NCI-H1105 treated with DMSO at 0.1 percent for 48 hours (cell line): ENCODE measurements at regions not wholly inside any gene's neighbourhood (a gene's known extent, or its start where the extent isn't known, plus 50 kb on each side); places are given as distances from the start of the nearest gene placed in this dataset.

Source experiments
- DNase-seq: peaks from one replicate; lab custom pipeline; 2025; lab: John Stamatoyannopoulos, UW

DNA sequence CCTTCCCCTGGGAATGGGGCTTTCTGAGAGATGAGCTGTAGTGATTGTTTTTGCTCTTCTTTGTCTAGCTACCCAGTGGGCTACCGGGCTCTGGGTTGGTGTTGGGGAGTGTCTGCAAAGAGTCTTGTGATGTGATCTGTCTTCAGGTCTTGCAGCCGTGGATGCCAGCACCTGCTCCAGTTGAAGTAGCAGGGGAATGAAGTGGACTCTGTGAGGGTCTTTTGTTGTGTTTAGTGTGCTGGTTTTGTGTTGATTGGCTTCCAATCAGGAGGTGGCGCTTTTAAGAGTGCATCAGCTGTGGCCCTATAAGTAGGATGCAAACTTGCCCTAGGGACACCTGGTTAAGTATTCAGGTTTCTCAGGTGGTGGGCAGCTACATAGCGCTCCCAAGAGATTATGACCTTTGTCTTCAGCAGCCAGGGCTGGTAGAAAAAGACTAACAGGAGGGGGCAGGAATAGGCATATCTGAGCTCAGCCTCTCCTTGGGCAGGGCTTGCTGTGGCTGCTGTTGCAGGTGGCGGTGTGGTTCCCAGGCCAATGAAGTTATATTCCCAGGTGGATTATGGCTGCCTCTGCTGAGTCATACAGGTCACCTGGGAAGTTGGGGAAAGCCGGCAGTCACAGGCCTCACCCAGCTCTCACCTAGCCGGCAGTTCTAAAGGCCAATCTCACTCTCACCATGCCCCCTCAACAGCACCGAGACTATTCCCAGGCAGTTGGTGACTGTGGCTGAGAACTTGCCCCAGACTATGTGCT is 315.7 kb upstream of the C11orf87 start:
- no peak for DNase-seq

DNA sequence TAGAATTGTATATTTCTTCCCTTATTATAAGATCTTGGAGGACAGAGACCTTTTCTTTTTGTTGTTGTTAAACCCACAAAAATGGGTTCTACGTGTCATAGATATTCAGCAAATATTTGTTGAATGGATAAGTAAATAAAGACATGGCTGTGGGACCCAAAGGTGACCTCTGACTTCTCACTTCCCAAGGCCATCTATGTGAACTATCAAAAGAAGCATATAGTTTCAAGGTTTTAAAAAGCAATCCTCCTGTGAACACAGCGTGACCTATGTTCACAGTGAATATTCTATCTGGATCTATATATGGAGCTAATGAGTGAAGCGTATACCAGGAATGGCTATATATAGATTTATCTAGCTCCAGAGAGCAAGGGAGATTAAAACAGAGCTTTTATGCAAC is 312.8 kb upstream of the C11orf87 start:
- no peak for DNase-seq

DNA sequence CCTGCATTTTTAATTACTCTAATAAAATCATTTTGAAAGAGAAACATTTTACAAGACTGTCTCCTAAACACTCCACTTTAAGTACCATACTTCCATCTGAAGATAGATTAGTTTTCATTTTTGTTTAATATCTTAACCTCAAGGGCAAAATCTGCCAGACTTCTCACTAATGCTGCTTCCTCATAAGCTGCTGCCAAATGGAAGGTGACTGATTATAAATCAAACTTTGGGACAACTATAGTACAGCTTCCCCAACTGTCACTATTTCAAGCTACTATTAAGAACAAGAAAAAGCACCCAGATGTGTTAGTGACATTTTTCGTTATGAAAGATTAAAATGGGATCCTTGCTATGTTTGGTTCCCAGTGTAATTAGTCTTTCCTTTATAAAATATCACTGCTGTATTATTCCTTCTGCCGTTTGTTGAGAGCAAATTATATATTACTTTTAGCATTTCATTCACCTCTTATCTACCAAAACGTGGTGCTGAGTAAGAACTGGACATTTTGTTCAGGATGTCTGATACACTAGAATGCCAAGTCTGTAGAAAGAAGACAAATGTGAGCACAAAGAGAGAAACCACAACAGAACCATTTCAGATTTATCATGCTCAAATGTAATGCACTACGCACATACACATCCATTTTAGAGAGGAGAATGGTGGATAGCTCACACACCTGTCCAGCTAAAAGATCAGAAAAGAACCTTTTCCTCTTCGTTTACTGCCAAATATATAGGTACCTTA is 312.2 kb upstream of the C11orf87 start:
- DNase-seq: no peak

DNA sequence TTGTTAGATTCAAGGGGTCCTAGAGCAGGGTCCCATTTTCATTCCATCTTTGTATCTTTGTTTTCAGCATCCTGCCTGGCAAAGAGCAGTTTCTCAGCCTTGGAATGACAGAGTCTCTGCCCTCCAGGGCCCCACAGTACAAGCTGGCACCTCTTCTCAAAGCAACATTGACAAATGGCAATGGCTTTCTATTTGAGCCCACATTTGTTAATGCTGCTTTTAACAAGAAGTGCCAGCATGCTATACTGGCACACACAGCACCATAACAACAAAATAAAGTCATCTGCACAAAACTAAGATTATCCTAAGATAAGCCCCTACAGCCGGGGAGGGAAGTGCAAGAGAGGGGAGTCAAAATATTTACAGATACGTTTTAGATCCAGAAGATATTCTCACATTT is 309.7 kb upstream of the C11orf87 start:
- DNase-seq: no peak

DNA sequence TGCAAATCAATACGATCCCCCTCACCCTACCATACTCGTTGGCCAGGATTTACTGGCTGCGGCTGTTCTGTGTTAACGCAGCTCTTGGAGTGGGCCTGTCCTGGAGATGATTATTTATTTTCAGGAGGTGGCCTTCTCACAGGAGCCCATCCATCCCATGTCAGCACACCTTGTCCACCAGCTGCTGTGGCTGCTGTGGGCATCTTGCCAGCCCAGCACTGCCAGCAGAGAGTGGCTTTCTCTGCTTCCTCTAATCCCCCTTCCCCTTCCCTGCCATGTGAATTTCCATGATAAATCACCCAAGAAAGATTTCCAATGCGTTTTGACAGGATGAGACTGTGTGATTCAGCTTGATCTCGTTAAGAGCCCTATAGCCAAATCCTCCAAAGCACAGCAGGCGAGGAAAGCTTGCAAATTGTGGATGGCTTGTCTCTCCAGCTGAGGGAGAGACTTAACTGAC is 309.1 kb upstream of the C11orf87 start:
- peak; percentile 78 for DNase-seq

DNA sequence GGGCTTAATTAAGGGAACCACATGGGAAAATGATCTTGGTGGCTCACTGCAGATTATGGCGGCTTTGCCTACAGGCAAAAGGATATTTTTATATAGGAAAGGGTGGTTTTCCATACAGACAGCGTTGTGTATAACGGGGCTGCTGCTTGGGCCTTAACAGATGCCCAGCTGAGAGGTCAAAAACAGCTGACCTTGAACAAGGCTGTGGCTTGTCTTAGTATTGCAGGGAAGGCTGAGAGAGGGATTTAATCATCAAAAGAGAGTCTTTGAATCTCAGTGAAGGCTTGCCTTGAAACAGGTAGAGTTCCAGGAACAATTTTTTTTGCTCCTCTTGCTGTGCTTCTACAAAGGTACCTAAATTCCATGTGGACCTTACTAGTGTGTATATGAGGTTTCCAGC is 301.6 kb upstream of the C11orf87 start:
- DNase-seq: no peak

DNA sequence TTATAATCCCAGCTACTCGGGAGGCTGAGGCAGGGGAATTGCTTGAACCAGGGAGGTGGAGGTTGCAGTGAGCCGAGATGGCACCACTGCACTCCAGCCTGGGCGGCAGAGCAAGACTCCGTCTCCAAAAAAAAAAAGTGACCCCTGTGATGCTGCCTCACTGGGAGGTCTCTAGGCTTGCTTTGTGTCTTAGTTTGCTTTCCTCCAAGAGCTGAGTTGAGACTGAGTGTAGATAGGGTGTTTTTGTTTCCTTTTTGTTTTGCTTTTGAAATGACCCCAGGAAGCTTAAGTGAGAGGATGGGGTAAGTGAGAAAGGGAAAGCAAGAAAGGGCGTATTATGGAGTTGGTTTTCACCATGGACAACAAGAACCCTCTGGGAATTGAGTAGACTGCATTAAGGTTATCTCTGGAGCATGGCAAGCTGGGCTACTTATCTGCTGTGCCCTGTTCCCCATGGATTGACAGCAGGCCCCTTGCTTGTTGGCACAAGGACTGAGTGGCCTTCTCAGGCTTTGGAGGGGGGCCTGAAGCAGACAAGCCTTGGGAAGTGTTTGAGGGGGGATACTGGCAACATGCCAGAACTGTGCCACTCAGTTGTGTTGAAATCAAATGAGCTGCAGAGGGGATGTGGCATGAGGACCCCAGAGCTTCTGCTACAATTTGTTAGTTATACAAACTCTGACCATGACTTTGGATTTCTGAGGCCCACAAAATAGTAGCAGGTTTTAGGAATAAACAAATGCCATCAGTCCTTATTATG is 300.6 kb upstream of the C11orf87 start:
- DNase-seq: no peak

DNA sequence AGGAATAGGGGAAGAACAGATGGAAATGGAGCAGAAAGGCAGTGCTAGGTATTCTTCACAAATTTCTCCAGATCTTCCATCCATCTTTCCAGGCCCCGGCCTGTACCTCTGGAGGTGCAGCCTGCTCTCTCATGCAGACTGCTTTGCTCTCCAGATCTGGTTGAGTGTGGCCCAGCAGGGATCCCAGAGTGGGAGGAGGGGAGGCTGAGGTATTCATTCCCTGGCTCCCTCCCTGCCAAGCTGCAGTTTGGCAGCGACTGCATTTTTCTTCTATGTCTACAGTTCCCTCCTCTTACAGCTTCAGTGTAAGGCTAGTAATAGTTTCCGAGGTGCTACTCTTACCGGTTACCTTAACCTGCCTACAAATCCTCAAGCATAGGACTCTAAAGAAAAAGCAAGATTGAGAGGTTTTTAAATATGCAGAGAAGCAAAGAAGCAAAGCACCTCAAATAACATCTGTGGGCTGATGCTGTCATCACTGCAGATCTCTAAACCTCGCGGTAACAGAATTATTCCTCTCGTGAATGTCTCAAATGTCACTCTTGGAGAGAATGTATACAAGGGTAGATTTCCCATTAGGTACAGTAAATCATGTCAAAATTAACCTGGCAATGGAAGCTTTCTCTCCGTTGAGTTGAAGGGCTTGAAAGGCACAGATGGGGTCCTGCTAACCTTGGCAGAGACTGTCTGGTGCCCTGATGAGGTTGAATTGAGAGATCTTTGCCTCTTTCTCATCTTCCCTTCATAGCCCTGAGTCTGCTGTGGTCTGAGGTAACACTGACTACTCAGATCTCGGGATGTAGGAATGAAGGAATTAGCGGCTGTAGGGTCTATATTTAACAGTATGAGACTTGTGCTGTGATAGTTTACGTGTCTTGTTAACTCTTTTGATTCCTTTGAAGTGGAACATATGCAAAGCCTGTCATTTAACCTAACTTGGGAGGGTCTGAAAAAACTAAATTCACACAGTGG is 297.9 kb upstream of the C11orf87 start:
- DNase-seq: no peak

DNA sequence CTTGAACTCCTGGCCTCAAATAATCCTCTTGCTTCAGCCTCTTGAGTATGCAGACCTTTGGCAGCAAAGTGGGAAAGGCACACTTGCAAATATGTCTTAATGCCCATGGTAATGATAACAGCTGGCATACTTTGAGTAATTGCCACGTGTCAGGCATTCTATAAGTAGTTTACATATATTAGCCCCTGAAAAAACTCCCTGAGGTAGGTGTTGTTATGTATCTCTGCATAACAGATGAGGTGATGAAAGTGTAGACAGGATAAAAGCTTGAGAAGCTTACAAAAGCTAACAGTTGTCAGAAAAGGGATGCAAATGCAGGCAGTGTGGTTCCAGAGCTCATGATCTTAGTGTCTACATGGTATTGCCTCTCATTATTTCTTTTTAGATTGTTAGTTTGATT is 291.1 kb upstream of the C11orf87 start:
- no peak for DNase-seq

DNA sequence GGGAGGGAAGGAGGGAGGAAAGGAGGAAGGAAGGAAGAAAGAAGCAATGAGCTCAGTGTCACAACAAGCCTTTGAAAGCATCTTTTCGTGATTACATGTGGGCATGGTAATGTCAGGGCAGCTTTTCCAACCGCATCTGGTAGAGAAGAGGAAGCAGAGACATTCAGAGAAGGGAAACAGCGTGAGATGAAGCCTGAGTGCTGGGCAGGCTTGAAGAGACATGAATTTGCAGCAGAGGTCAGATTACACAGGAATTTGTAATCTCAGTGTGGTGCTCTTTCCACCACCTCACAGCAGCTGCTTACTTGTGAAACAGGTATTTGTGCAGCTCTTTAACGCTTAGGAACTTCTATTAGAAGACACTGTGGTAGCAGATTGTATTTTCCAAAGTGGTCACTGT is 289.5 kb upstream of the C11orf87 start:
- no peak for DNase-seq

DNA sequence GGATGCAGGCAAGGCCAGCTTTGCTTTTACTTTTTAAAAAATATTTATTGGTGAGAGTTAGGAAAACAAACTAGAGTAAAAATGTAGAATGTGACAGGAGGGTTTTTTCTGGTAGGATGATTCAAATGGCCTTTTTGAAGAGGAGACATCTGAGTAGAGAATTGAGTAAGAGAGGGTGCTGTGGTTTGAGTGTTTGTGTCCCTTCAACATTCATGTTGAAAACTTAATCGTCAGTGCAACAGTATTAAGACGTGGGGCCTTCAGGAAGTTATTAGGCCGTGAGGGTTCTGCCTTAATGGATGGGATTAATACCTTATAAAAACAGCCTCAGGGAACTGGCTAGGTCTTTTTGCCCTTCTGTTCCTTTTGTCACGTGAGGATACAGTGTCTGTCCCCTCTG is 288.8 kb upstream of the C11orf87 start:
- DNase-seq: no peak

DNA sequence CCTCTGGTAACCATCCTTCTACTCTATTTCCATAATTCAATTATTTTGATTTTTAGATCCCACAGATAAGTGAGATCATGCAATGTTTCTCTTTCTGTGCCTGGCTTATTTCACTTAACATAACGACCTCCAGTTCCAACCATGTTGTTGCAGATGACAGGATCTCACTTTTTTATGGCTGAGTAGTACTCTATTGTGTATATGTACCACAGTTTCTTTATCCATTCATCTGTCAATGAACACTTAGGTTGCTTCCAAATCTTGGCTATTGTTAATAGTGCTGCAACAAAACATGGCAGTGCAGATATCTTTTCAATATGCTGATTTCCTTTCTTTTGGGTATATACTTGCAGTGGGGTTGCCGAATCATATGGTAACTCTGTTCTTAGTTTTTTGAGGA is 286.4 kb upstream of the C11orf87 start:
- no peak for DNase-seq

DNA sequence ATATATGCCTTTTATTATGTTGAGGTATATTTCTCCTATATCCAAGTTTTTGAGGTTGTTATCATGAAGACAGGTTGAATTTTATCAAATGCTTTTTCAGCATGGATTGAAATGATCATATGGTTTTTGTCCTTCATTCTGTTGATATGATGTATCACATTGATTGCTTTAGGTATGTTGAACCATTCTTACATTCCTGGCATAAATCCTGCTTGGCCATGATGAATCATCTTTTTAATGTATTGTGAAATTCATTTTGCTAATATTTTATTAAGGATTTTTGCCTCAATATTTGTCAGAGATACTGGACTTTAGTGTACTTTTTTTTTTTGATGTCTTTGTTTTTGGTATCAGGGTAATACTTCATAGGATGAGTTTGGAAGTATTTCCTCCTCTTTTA is 283.8 kb upstream of the C11orf87 start:
- no peak for DNase-seq

DNA sequence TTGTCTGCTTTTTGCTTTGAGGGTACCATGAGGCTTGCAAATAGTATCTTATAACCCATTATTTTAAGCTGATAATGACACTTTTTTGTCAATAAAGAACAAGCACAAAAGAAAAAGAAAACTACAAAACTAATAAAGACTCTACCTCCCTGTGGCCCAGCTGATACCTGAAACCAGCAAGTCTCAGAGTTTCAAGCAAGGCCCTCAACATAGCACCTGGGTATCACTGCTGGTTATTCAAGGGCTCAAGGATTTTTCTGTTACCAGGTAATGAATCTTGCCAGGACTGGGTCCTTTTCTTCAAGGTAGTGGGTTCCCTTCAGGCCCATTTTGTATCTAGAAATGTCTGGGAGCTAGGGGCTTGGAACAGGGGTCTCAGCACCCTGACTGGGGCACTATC is 281.6 kb upstream of the C11orf87 start:
- no peak for DNase-seq

DNA sequence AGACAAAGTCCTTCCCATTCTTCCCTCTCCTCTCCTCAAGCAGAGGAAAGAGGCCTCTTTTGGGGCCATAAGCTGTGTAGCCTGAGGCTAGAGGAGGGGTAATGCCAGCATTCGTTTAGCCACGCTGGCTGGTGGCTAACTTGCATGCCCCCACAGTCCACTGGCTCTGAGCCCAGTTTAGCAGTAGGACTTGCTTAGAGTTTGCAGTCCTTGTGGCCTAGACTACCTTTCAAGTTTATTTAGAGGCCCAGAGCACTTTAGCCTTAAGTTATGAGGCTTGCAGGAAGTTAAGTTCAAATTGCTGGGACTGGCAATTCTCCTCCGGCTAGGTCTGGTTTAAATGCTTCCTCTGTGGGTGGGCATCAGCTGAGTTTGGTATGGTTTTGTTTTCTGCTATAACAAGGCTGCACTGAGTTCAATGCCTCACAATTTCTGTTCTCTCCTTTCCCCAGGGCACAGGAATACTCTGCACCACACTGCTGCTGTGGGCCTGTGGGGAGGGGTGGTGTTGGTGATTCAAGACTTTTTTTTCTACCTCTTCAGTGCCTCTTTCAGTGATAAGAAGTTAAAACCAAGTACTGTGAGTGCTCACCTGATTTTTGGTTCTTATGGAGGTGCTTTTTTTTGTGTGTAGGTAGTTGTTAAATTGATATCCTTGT is 281.0 kb upstream of the C11orf87 start:
- DNase-seq: no peak

DNA sequence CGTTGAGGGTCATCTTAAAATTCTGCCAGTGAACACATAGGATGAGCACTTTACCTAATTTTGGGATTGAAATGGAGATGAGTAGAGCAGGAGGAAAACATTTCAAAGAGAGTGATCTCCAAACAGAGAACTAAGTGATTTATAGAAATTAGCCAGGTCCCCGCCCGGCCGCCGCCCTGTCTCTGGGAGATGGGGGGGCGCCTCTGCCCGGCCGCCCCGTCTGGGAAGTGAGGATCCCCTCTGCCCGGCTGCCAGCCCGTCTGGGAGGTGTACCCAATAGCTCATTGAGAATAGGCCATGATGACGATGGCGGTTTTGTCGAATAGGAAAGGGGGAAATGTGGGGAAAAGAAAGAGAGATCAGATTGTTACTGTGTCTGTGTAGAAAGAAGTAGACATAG is 276.7 kb upstream of the C11orf87 start:
- DNase-seq: no peak

DNA sequence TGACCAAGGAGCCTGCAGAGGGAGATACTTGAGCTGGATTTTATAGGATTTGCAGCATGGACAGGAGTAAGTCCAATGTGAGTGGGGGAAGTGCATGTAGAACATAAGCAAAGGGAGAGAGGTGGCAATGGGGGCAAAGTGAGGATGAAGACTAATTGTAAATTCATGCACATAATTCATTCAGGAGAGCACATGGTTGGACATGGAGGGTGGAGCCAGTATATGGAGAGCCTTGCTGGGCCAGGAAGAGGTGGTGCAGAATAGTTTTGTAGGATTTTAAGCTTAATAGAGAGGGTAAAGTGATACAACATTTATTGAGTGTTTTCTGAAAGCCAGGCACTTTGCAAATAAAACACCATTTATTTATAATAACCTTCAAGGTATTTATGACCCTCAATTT is 274.3 kb upstream of the C11orf87 start:
- DNase-seq: no peak

DNA sequence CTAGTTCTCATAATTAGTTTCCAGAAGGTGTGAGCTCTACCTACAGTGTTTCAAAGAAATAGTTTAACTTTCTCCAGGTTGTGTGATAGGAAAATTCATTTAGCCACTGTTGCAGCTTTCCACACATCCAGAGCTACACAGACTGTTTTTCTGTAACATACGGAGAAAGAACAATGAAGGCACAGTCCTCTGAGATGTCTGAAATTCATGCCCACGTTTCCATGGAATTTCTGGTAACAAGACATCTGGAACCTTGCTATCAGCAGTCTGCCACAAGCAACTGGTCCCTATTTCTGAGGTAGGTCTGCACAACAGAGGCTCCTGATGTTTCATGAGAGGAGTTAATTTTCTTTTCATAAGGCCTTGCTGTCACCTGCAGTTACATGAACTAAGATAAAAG is 273.3 kb upstream of the C11orf87 start:
- no peak for DNase-seq

DNA sequence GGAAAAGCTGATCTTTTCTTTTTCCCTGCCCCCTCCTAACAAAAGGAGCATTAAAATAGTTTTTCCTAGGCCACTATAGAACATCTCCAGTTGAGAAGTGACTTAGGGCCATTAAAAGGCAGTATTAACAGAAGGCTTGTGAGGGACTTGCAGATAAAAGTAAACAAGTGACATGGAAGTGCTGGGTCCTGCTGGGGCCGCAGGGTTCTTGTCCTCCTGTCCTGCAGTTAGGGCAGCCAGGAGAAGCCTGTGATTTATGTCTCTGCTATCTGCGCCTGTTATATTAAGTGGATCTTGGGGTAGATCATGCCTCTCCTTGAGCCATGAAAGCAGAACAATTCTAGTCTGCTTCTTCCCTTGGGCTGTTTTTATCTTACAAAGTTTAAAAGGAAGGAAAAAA is 271.4 kb upstream of the C11orf87 start:
- no peak for DNase-seq

DNA sequence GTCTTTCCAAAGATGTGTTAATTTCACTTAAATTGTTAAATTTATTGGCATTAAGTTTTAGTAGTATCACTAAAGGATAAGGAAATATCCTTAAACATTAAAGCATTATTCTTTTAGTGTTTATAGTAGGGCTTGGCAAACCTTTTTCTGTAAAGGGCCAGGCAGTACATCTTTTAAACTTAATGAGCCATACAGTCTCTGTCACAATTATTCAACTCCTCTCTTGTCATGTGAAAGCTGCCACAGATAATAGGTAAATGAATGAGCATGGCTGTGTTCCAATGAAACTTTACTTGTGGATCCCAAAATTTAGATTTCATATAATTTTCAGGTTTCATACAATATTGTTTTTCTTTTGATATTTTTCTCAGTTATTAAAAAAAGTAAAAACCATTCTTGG is 268.2 kb upstream of the C11orf87 start:
- peak; percentile 40 for DNase-seq

DNA sequence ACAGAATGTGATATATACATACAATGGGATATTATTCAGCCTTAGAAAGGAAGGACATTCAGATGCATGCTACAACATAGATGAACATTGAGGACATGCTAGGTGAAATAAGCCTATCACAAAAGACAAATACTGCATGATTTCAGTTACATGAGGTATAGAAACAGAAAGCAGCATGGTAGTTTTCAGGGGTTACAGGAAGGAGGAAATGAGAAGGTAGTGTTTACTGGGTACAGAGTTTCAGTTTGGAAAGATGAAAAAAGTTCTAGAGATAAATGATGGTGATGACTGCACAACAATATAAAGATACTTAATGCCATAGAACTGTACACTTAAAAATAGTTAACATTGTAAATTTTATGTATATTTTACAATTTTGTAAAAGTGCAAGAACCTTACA is 266.7 kb upstream of the C11orf87 start:
- no peak for DNase-seq
